Skeletal muscle satellite cell (primary cell): ENCODE measurements at regions not wholly inside any gene's neighbourhood (a gene's known extent, or its start where the extent isn't known, plus 50 kb on each side); places are given as distances from the start of the nearest gene placed in this dataset.

Experiments
- H3K27me3 ChIP-seq: 2 replicates; pipeline ENCODE4 v1.7.0; 2013; ENCODE audit warnings: low read length; ENCODE audit not compliant: control insufficient read depth, insufficient read depth
- H3K36me3 ChIP-seq: 2 replicates; pipeline ENCODE4 v1.7.0; 2013; ENCODE audit warnings: mild to moderate bottlenecking, control low read depth, low read length; ENCODE audit not compliant: insufficient read depth
- H3K4me1 ChIP-seq: 2 replicates; pipeline ENCODE4 v1.7.0; 2013; ENCODE audit warnings: low read length; ENCODE audit not compliant: control insufficient read depth, insufficient read depth
- H3K4me2 ChIP-seq: 2 replicates; pipeline ENCODE4 v1.7.0; 2013; ENCODE audit warnings: mild to moderate bottlenecking, low read length
- H3K4me3 ChIP-seq: 2 replicates; pipeline ENCODE4 v1.7.0; 2013; ENCODE audit warnings: low read length
- H3K9ac ChIP-seq: 2 replicates; pipeline ENCODE4 v1.7.0; 2013; ENCODE audit warnings: mild to moderate bottlenecking, low read depth, low read length, moderate library complexity
- H3K9me3 ChIP-seq: replicated peaks from 2 replicates; pipeline ENCODE4 v1.7.0; 2013; ENCODE audit warnings: mild to moderate bottlenecking, control low read depth, low read length

GRCh38 chr6:44047179-44047546 lies 80.1 kb downstream of the MRPL14 start:
- Histone ChIP-seq H3K27me3 (no peaks in the 10 kb centered on the region), H3K4me3 (no peak overlapping the region), H3K4me1 (peaks cover 60% of the 10 kb centered on the region), H3K4me2 (no peak overlapping the region), H3K9ac (no peak overlapping the region), H3K36me3 (no peaks in the 10 kb centered on the region), H3K9me3 (no peaks in the 10 kb centered on the region)

- Histone ChIP-seq H3K9ac (no peak overlapping the region), H3K9me3 (no peaks in the 10 kb centered on the region), H3K4me1 (peaks cover 60% of the 10 kb centered on the region)
Measured at GRCh38 chr6:44046516-44047178, 80.6 kb downstream of the MRPL14 start.

GRCh38 chr6:44045672-44046015 lies 81.6 kb downstream of the MRPL14 start:
- no peaks in the 10 kb centered on the region for H3K9me3 ChIP-seq
- H3K36me3 ChIP-seq = no peaks in the 10 kb centered on the region
- H3K9ac ChIP-seq = no peak overlapping the region
- H3K4me1 ChIP-seq = peaks cover 59% of the 10 kb centered on the region
- no peak overlapping the region for H3K4me2 ChIP-seq
- no peaks in the 10 kb centered on the region for H3K27me3 ChIP-seq
- H3K4me3 ChIP-seq = no peak overlapping the region

More at GRCh38 chr6:44046516-44047178, 80.6 kb downstream of the MRPL14 start:
- Histone ChIP-seq H3K36me3 (no peaks in the 10 kb centered on the region), H3K4me3 (no peak overlapping the region), H3K4me2 (no peak overlapping the region), H3K27me3 (no peaks in the 10 kb centered on the region)

- Histone ChIP-seq H3K36me3 (no peaks in the 10 kb centered on the region), H3K9ac (no peak overlapping the region), H3K4me2 (no peak overlapping the region), H3K27me3 (no peaks in the 10 kb centered on the region), H3K4me3 (no peak overlapping the region), H3K9me3 (no peaks in the 10 kb centered on the region), H3K4me1 (peaks cover 58% of the 10 kb centered on the region)
Measured at GRCh38 chr6:44044940-44045671, 82.1 kb downstream of the MRPL14 start.

GRCh38 chr6:44044154-44044539 lies 83.1 kb downstream of the MRPL14 start:
- H3K4me2 ChIP-seq = no peak overlapping the region
- H3K4me1 ChIP-seq = peaks cover 49% of the 10 kb centered on the region
- H3K9me3 ChIP-seq = no peaks in the 10 kb centered on the region
- H3K9ac ChIP-seq = peak overlapping the region; percentile 58
- no peaks in the 10 kb centered on the region for H3K36me3 ChIP-seq
- H3K27me3 ChIP-seq = no peaks in the 10 kb centered on the region
- no peak overlapping the region for H3K4me3 ChIP-seq

GRCh38 chr6:44043479-44044153 lies 83.6 kb downstream of the MRPL14 start:
- H3K4me3 ChIP-seq = no peak overlapping the region
- peak overlapping the region; percentile 70 for H3K4me2 ChIP-seq
- peaks cover 44% of the 10 kb centered on the region for H3K4me1 ChIP-seq
- peak overlapping the region; percentile 58 for H3K9ac ChIP-seq
- no peaks in the 10 kb centered on the region for H3K27me3 ChIP-seq
- no peaks in the 10 kb centered on the region for H3K36me3 ChIP-seq
- H3K9me3 ChIP-seq = no peaks in the 10 kb centered on the region

- Histone ChIP-seq H3K9ac (peak overlapping the region; percentile 58), H3K36me3 (no peaks in the 10 kb centered on the region), H3K4me3 (peak overlapping the region; percentile 7), H3K9me3 (no peaks in the 10 kb centered on the region), H3K4me1 (peaks cover 44% of the 10 kb centered on the region), H3K27me3 (no peaks in the 10 kb centered on the region), H3K4me2 (peak overlapping the region; percentile 70)
Measured at GRCh38 chr6:44042989-44043478, 84.2 kb downstream of the MRPL14 start.

GRCh38 chr6:44042261-44042988 lies 84.8 kb downstream of the MRPL14 start:
- Histone ChIP-seq H3K9ac (peak overlapping the region; percentile 58), H3K27me3 (no peaks in the 10 kb centered on the region), H3K9me3 (no peaks in the 10 kb centered on the region), H3K36me3 (no peaks in the 10 kb centered on the region), H3K4me3 (peak overlapping the region; percentile 7), H3K4me1 (peaks cover 44% of the 10 kb centered on the region), H3K4me2 (peak overlapping the region; percentile 70)

- Histone ChIP-seq H3K4me3 (no peak overlapping the region), H3K36me3 (no peaks in the 10 kb centered on the region), H3K9ac (peak overlapping the region; percentile 52), H3K27me3 (no peaks in the 10 kb centered on the region), H3K9me3 (no peaks in the 10 kb centered on the region), H3K4me1 (peaks cover 43% of the 10 kb centered on the region), H3K4me2 (peak overlapping the region; percentile 64)
Measured at GRCh38 chr6:44041461-44042260, 85.6 kb downstream of the MRPL14 start.

GRCh38 chr6:44040786-44041185 lies 86.5 kb downstream of the MRPL14 start:
- Histone ChIP-seq H3K9me3 (no peaks in the 10 kb centered on the region), H3K4me3 (no peak overlapping the region), H3K4me1 (peaks cover 52% of the 10 kb centered on the region), H3K4me2 (no peak overlapping the region), H3K9ac (no peak overlapping the region), H3K27me3 (no peaks in the 10 kb centered on the region), H3K36me3 (no peaks in the 10 kb centered on the region)
